NCI-H526 treated with DMSO at 0.1 percent for 48 hours (cell line): ENCODE measurements at regions not wholly inside any gene's neighbourhood (a gene's known extent, or its start where the extent isn't known, plus 50 kb on each side); places are given as distances from the start of the nearest gene placed in this dataset.
A peak's percentile ranks its signal among the peaks of the same experiment; 100 is the strongest.
"Not testable (repeated sequence)": the region's sequence is repeated elsewhere in the genome, so short reads cannot be mapped to it uniquely, and the experiment has no call there.

Source experiments
- DNase-seq: peaks from one replicate; lab custom pipeline; 2025; lab: John Stamatoyannopoulos, UW

DNA sequence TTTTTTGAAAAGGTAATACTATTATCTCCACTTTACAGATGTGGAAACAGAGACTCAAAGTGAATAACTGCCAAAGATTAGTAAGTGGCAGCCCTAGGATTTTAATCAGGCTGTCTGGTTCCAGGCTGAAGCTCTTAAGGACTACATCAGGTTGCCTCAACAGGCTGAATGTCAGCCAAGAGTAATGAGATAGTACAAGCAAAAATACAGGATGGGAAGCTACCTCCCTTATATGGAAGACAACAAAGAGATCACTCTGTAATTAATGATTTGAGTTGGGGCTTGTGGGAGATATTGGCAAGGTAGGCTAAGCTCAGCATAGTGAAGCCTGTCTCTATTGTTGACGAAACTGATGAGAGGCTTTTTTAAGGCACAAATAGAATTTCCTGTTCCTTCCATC, 323.1 kb downstream of the KCNJ3 start:
- DNase-seq: no peak

DNA sequence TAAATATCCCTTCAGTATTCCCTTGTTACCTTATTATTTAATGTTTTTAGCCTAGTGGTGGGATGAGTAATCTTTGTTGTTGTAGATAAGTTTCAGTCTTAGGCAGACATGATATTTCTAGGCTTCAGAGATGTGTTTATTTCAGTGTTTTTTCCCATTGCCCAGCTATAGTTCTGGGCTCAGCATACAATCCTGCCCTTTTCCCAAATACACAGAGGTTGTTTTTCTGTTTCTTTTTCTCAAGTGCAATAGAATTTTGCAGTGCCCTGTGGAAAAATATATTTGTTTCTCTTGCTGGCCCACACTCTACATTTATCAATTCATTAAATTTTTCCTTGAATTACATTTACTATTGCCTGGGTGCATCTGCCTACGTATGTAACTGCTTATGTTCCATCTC, 321.8 kb downstream of the KCNJ3 start:
- no peak for DNase-seq

DNA sequence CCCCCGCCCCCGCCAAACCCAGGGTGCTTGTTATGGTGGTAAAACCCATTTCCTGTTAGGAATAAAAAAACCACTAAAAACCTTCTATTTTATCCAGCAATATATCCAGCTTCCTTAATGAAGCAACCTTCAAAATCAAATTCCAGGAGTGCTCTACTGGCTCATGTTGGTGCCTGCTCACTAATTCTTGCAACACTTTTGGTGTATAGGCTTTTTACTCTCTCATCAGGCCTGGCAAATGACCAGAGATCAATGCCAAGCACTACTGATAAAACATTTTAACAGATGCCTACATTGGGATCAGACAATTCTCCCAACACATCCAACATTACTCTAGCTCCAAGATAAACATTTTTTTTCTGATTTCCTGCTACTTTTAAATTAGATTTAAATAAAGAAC, 312.4 kb downstream of the KCNJ3 start:
- no peak for DNase-seq

DNA sequence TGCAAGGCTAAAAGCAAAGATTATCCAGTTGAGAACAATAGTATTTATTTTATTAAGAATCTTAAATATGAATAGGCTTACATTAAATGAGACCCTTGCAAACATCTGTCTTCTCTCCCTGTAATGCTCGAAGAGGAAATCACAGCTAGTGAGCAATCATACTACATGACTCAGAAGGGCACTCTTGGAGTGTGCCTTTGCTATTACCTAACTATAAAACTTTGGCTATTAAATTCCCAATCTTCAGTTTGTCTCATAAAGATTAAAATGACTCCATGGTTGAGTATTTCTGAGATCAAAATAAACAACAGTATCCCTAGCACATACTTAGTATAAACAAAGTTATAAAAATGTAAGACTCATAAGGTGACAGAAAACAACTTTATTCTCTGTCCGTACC, 296.9 kb downstream of the KCNJ3 start:
- DNase-seq: no peak

DNA sequence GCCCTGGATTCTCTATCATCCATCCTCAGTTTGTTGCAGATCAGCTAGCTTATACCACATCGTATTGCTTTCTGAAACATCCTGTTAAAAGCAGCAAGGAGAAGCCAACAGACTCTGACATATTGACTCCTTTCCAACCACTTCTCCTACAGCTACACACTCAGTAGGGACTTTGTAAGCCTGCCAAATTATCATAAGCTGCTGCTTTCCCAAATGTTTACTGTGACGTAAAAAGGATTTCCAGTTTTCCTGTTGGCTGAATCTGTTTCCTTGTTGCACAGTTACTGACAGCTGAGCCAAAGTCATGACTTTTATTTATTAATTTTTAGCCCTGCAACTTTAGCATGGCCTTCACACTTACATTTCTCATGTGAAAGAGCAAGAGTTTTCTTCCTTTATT, 294.3 kb downstream of the KCNJ3 start:
- DNase-seq: no peak

DNA sequence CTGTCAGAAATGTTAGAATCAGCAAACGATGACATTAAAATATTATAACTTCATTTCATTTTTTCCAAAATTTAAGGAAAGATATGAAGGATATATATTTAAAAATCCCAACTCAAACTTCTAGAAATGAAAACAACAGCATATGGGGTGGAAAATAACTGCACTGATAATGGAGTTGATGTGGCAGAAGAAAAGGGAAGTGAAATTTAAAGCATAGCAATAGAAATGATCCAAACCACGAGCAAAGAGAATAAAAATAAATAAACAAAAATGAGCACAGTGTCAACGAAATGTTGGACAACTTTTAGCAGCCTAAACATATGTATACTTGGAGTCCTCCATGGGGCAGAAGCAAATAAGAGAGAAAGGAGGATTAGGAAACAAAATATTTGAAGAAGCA, 280.2 kb downstream of the KCNJ3 start:
- DNase-seq: no peak

DNA sequence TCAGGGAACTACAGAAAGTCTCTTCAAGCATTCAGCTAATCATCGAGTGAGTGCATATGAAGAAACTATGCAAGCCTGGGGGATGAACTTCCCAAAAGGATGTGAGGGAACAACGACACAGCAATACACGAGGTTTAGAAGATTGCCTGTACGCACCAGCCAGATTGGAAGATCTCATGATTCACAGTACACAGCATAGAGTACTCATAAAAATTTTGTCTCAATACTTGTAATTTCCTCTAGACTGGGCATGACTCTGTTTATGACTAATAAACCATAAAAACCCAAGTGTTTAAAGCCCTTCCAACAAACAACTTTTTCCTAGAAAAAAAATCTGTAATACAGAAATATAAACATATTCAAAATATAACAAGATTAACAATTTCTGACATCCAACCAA, 279.7 kb downstream of the KCNJ3 start:
- DNase-seq: no peak

DNA sequence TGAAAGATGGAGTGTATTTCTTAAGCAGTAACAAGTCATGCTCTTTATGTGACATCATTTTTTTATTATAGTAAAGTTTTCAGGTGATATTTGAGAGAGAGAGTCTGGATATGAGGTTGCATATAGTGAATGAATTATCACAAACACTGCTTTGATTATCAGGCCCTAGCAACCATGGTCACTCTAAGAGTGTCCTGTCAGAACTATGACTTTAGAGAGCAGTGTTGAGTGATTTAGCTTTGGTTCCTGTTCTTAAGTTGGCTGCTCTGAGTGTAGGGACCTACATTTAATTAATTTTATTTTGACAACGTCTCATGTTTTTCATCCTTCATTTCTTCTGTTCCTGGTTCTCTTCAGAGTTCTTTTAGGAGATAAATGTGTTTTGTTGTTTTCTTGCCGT, 275.5 kb downstream of the KCNJ3 start:
- DNase-seq: no peak

DNA sequence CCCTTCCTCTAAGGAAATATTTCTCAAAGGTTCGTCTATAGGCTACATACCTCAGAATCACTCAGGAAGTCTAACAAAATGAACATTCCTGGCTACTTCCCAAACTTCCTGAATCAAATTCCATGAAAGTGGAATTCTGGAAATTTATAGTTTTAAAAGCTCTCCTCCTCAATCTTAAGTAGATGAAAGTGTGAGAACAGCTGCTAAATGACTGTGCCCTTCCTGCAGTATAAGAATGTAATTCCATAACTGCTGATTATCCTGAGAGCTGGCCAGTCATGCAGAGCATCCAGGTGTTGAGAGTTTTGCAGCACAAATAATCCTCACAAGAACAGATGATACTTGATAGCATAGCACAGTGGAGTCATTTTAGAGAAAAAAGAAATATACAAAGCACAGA, 265.0 kb downstream of the KCNJ3 start:
- DNase-seq: peak; percentile 32

DNA sequence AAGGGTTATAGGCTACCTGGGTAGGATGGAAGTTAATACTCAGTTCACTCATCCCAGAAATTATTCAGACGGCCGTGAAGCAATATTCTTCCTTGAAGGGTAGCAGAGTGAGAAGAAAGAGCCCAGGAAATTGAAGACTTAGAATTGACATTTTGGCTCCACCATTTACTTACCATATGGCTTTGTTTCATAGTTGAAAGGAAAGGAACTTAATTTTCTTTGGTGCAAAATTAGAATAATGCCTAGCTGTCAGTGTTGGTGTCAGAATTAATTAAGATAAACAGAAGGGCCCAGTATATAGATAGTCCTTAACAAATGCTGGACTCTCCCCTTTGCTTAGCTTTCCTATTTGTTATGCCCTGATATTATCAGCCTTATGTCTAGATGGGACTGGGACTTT, 263.2 kb downstream of the KCNJ3 start:
- DNase-seq: no peak

DNA sequence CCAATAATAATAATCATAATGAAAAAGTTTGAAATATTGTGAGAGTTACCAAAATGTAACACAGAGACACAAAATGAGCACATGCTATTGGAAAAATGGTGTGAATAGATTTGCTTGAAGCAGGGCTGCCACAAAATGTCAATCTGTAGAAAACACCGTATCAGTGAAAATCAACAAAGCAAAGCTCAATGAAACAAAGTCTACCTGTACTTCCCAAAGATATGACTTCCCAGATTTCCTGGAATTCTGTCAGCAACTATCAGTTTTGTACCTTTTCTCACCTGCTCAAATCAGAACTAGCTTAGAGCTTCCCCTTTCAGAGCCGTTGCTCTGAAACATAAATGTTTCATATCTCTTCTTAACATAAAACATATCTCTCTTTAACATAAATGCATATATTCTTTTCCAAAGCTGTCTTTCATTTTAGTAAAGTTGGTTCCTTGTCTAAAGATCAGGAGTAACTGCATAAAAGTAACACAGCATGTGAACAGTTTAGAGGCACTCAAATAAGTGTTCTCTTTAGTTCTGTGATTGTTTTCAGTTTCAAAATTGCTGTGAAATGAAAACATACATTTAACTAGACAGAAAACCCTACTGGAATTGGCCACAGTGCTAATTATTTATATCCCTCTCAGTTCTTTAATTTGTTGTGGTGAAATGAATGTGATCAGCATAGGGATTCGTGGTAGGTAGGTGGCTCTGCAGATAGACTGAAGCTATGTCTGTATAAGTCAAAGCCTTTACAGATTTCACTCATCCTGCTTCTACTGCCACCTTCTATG, 262.5 kb downstream of the KCNJ3 start:
- no peak for DNase-seq

DNA sequence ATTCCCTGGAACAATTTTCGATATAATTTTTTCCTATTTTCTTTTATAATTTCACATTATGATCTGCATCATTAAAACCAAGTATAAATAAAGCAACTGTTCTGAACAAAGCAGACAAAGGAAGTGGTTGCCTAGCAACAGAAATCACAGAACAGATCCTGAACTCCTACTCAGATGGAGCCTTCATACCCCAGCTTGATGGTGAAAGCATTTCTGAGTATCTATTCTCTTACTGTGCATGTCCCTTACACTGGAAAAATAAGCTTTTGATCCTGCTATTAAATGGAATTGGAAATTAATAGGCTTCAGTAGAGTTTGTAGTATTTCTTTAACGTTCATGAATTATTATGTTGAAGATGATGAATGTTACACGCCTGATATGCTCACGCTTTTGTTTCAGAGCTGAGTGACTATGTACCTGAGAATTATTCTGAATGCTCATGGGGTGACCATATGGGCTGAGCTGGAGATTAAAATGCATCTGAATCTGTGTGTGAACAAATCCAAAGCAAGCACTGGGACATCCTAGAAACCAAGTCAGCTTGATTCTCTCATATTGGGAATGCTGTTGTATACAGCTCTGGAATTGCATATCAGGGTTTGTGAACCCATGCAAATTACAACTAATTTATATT, 254.0 kb downstream of the KCNJ3 start:
- peak; percentile 11 for DNase-seq

DNA sequence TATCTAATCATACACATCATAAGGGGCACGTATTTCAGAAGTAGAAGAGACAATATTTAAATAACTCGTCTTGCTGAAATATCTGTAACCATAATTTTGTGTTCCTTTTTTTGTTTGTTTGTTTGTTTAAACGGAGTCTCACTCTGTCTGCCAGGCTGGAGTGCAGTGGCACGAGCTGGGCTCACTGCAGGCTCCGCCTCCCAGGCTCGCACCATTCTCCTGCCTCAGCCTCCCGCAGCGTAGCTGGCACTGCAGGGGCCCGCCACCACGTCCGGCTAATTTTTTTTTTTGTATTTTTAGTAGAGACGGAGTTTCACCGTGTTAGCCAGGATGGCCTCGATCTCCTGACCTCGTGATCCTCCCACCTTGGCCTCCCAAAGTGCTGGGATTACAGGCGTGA, 248.9 kb downstream of the KCNJ3 start:
- not testable (repeated sequence) for DNase-seq

DNA sequence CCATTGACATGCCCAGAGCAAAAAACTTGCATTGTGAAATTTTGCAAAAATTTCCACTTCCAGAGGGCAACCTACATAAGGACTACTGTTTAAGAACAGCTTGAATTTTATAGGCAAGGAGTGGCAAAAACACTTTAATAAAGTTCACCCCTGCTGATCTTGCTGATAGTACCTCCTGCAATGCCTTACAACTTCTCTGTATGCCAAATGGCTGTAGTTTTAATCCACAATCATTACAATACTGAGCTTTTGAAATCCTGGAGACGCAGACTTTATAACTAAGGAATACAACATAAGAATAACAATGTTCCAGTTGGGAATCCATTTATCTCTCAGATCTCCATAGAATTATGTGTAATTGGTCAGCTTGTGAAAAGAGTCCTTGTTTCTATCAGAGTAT, 247.5 kb downstream of the KCNJ3 start:
- no peak for DNase-seq

DNA sequence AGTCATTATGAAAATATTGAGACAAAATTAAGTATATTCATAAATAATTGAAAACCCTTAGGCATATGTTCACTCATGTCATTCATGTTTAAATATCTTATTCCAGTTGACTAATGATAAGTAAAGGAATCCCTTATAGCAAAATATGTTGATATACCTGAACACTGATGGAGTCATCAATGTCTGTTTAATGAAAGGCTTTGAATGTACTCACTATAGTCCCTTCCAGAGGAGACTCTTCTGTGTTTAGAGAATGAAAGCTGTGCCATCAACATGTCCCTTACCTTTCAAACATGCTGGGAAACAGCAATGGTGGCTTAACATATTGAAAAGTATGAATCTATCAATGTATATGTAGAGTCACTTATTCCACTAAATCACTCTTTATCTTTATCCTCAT, 242.9 kb downstream of the KCNJ3 start:
- DNase-seq: no peak

DNA sequence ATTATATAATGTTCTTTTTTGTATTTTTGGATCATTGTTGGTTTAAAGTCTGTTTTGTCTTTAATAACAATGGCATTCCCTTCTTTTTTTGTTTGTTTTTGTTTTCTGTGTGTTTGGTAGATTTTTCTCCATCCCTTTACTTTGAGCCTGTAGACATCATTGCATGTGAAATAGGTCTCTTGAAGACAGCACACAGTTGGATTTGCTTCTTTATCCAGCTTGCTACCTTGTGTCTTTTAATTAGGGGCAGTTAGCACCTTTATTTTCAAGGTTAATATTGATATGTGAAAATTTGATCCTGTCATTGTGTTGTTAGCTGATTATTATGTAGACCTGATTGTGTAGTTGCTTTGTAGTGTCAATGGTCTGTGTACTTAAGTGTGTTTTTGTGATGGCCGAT, 235.7 kb downstream of the KCNJ3 start:
- no peak for DNase-seq

DNA sequence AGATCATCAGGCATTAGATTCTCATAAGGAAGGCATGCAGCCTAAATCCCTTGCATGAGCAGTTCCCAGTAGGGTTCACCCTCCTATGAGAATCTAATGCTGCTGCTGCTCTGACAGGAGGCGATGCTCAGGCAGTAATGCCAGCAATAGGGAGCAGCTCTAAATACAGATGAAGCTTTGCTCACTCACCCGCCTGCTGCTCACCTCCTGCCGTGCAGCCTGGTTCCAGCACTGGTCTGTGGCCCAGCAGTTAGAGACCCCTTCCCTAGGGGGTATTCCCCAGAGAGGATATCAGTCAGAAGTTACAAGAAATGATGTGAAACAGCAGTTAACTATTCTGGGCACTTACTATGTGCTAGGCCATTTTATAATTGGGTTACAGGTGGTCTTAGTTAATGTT, 226.0 kb downstream of the KCNJ3 start:
- DNase-seq: no peak

DNA sequence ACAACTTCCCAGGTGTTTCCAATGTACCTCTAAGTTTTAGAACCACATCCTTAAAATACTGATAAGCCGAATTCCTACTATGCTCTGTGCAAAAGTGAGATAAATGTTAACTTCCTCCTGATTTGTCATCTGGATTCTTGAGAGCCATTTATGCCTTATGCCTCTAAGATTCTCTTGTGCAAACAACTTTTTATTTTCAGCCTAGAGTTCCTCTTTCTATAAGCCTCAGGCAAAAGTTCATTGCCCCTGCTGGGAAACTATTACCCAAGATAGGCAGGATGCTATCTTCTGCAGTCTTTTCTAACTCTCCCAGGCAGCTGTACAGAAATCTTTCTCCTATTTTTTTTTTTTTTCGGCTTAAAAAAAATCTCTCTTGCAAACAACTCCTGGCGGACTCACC, 216.1 kb downstream of the KCNJ3 start:
- DNase-seq: no peak

DNA sequence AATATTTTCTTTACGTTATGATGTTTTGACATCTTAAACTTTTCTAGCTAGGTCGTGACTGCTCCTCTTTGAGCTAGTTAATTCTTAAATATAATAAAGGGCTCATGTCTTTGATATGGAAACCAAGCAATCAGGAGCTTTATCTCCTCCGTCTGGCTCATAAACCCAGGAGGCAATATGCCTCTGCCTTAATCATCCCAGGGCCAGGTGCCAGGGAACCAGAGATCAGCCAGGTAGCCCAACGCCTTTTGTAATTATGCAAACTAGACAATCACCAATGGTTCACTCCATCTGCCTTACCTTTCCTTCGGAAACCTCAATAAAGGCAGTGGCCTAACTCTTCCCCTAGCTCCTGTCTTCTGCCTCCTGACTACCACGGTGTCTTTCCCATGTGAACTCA, 213.7 kb downstream of the KCNJ3 start:
- DNase-seq: peak; percentile 74

DNA sequence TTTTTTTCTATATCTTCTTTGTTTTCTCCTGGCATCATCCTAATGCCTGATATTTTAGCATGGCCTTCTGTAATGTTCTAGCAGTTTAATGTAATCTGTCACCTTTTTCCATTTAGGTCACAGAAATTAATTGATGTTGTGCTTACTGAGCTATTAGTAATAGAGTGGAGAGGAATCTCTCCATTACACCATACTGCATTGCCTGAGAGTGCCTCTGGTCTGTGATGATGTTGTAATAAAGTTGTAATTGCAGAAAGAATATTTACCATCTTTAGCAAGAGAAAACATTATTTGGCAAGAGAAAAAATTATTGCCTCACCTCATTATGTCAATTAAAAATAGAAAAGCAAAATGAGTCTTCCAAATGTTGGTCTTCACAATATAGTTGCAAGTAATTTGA, 213.2 kb downstream of the KCNJ3 start:
- DNase-seq: no peak

DNA sequence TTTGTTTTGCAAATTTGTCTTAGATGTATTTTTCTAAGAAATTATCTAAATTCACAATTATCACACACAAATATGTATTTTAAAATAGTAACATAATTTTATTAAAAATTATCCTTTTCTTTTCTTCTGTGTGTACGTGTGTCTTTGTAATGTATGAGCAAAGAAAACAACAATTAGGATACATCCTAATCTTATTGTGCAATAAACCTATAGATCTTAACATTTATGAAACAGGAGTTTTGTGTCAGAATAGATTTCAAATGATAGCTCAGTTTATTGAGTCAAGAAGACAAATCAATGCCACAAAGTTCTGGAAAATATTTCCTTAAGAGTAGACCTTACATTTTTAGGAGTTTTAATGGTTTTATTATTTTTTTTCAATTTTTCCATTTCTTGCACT, 212.2 kb downstream of the KCNJ3 start:
- DNase-seq: no peak

DNA sequence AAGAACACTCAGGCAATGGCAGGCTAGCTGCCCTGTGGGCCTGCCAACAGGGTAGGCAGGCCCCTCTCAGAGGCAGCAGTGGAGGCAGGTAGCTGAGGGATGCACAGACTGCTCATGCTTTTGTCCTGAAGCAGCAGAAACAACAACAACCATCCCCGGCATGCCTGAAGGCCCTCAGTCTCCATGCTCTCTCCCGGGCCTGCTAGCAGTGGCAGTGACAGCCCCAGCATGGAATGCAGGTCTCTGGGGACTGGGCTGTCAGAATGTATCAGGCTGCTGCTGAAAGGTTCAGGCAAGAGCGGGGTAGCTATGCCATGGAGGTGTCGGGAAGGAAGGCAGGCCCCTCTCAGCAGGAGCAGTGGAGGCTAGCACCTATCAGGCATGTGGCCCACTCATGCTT, 209.8 kb downstream of the KCNJ3 start:
- no peak for DNase-seq
